Activated T-helper 1 cell treated with anti-CD3 and anti-CD28 coated beads, Interleukin-2, amount 50 U/mL, for 16 hours (primary cell): ENCODE measurements at regions not wholly inside any gene's neighbourhood (a gene's known extent, or its start where the extent isn't known, plus 50 kb on each side); places are given as distances from the start of the nearest gene placed in this dataset.

Experiments used
- DNase-seq, 2 donors: peaks; one replicate each; pipeline ENCODE4 v3.0.0-alpha.2; 2020; ENCODE audit warnings: low read depth in 1 of 2, low spot score in 1 of 2

GRCh38 chr3:177824190-177824786 is 627.0 kb upstream of the TBL1XR1 start:
- no peak for DNase-seq

- DNase-seq = no peak
Measured at GRCh38 chr3:177824841-177825240, 627.6 kb upstream of the TBL1XR1 start.

DNA sequence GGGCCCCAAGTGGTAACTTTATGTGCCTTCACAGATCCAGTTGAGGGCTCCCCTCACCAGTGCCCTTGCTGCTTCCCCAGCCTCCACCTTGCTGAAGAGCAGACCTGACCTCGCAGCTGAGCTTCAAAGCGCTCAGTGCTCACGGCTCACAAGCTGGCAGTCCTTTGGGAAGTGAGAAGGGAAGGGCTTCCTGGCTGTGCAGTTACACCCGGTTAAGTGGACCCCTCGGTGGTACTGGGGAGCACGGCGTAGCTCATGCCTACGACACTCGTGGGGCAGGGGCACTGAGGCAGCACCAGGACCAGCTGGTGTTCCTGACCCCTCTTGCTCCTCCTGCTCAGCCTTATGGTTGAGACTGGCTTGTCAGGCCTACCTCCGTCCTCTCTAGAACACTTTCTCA is 629.0 kb upstream of the TBL1XR1 start:
- DNase-seq = no peak

- DNase-seq = no peak
Measured at GRCh38 chr3:177827511-177828207, 630.4 kb upstream of the TBL1XR1 start.

DNA sequence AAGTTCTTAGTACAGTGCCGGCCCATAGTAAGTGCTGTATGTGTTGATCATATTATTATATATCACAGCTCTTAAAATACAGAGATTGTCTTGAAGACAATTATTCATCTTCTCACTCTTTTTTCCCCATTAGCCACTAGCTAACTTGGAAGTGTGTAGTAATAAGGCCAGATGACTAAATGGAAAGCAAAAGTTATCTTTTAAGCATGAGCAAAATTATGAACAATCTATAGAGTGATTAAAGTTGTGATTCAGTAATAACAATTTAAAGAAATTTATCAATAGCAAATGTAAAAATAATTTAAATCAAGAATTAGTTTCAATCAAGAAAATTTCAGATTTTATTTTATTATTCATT is 630.9 kb upstream of the TBL1XR1 start:
- no peak for DNase-seq

DNA sequence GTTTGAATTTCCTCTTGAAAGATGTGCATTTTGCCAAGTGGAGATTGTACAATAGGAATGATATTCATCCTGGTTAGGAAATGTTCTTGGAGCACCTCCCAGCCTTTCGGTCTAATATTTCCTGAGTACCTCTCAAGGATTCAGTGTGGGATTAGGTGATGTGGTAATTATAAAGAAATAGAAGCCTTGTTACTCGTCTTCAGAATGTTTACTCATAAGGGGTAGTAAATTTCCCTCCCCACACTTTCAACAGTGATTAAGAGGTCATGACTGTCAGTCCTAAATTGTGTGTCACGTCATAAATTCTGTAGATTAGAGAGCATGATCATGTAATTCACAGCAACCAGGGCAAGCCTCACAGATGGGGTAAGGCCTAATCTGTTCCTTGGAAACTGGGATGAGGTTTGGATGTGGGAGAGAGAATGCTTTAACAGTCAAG is 633.1 kb upstream of the TBL1XR1 start:
- no peak for DNase-seq

DNA sequence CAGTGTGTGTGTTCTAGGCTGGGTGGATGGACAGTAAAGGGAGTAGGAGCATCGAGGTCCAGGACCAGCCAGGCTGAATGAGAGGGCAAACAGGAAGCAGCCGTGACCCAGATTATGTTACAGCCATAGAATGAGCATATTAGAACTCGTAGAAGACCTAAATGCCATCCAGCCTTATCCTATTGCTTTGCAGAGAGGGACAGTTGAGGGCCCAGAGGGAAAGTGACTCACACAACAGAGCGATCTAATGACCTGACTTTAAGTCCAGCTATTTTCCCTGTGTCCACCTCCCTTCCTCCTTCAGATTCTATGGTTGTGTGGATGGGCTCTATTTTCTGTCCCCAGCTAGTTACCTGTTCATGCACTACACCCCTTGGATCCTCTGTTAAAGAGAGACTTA is 634.1 kb upstream of the TBL1XR1 start:
- DNase-seq = no peak

DNA sequence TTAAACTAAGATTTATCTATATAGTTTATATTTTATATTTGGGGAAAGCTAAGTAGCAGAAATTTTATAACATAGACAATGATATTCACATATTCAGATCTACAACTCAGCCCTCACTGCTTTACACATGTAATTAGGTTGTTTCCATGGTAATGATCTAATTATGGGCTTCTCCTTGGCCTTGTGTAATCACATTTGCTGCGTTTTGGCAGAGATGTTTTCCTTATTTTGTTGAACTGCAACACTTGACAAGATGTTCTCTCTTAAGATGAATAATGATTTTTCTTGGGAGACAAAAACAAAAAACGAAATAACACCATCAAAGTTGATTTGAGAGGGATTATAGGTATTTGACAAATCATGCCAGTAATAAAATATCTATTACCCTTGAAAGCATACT is 635.6 kb upstream of the TBL1XR1 start:
- DNase-seq = no peak

GRCh38 chr3:177833332-177833731 is 636.0 kb upstream of the TBL1XR1 start:
- DNase-seq = no peak

- DNase-seq = no peak
Measured at GRCh38 chr3:177835008-177835407, 637.7 kb upstream of the TBL1XR1 start.

DNA sequence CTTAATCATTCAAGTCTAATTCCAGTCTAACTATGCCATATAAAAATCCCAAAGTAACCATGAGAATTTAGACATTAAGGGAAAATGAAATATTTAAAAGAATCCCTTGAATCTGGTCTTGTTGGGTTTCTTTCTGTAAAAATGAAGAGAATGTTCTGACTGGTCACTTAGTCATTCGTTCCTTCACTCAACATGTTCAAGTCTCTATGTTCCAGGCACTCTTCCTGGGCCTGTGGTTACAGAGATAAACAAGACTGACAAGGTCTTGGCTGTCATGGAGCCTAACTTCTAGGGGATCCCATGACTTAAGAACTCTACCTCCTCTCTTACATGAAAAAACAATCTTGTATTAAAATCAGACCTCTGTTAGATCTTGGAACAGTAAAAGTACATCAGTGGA is 638.6 kb upstream of the TBL1XR1 start:
- DNase-seq = no peak

- no peak for DNase-seq
Measured at GRCh38 chr3:177836671-177837070, 639.4 kb upstream of the TBL1XR1 start.

GRCh38 chr3:177837951-177838655 is 640.8 kb upstream of the TBL1XR1 start:
- no peak for DNase-seq

DNA sequence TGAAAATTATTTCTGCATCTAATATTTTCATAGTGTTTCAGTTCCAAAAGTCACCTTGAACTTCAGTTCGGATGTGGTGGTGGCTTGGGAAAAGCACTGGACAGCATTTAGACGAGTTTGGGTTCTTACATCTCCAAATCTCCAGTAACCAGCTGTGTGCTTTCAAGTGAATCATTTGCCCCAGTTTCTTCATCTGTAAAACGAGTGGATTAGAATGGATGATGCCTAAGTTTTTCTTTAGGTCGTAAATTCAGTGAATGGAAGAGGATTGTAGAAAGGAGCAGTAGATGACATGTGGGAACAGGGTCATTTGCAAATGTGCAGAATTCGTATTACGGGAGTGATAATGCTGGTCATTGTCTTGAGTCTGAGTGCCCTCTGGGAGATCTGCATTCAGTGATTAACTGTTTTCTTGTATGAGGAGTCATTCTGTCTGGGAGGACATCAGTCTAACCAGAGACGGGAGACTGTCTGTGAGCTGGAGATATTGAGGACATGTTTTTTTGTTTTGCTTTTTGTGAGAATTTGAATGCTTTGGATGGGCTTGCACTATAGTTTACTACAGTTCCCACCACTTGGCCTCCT is 641.6 kb upstream of the TBL1XR1 start:
- DNase-seq = no peak

- no peak for DNase-seq
Measured at GRCh38 chr3:177842302-177842701, 645.0 kb upstream of the TBL1XR1 start.

GRCh38 chr3:177842743-177843734 is 645.8 kb upstream of the TBL1XR1 start:
- DNase-seq = no peak

DNA sequence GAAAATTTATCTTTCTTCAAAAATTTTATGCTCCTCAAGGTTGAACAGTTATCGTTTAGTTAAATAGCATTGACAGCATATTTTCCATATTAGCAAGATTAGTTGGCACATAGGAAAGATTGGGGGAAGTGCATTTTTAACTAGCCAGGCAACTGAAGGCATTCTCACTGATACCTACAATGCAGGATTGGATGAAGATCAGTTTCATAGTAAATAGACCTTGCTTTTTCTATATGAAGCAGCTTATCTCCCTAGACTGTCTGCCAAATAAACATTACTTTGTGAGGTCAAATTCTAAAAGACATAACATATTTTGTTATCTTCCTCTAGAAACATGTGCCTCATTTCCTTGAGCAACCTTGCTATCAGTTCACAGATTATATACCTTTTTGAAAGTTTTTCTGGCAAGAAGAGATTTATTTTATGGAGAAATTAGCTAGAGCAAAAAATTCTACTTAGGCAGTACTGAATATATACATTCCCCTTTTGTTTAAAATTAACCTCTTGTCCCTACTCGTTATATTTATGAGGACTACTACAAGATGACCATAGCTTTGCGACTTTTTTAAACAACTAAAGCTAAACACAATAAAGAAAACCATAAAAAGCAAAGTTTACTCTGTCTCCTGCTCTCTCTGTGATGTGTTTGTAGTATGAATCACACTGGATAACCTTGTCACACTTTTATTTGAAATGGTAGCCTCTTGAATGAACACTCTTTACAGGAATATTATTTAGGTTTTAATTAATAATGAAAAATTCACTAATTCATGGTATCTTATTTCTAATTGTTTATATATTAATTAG is 654.9 kb upstream of the TBL1XR1 start:
- DNase-seq = no peak

GRCh38 chr3:177855021-177855420 is 657.7 kb upstream of the TBL1XR1 start:
- no peak for DNase-seq

DNA sequence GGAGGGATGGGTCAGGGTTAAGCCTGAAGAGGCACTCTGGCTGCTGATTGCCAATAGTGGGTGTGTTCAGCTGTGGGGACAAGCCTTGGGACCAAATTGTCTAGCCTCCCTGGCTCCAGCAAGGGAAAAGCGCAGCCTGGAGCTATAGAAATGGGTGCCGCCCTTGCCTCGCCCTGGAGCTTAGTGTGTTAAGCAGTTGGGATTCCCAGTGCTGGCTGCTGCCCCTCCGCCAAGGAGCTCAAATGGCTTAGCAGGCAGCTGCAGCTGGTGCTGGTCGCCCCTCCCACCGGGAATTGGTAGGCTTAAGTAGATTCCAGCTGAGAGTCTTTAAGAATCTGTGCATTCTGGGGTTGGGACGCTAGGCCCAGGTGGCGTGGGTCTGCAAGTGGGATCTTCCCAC is 662.9 kb upstream of the TBL1XR1 start:
- DNase-seq = no peak

DNA sequence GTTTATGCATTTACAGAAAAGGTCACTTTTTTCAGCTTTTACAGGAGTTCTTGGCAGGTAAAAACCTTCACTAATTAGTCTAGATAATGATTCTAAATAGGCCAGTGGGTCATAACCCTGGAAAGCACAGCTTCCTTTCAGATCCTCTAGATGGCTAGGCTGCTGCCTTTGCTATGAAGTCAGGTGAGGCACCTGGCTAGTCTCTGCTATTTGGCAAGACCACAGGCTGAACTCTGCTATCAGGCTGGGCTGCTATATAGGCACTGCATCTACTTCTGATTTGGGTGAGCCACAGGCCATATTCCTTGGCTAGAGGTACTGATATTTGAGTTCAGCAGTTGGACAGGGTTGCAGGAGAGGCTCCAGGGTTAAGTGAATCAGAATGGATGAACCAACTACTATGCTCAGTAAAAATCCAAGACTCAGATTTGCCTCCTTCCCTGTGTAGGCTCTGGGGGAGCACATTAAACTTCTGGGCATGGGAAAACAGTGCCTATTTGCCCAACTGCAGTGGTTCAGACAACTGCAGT is 665.7 kb upstream of the TBL1XR1 start:
- DNase-seq = no peak
